ENCODE measurements at regions not wholly inside any gene's neighbourhood (a gene's known extent, or its start where the extent isn't known, plus 50 kb on each side); places are given as distances from the start of the nearest gene placed in this dataset.
"Not testable (repeated sequence)": the region's sequence is repeated elsewhere in the genome, so short reads cannot be mapped to it uniquely, and the experiment has no call there.

DNA sequence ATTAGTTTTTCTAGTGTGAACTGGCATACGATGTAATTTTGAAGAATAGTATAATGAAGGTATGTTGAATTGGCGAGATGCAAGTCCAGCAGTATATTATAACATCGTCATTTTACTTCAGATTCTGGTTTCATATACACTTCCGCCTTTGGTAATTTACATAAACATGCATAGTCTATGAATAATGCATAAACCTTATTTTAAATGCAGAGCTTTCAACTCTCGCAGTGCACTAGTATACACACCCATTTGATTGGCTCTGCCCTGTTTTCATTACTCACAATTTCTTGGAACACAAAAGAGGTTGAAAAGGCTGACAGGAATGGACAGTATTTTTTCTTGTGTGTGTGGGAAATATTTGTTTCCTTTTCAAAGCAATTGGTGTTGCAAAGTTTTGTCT lies 128.9 kb upstream of the CCNH start:
- DNase-seq (ENCODE audit: low read depth in 2 of 2), result no peak

DNA sequence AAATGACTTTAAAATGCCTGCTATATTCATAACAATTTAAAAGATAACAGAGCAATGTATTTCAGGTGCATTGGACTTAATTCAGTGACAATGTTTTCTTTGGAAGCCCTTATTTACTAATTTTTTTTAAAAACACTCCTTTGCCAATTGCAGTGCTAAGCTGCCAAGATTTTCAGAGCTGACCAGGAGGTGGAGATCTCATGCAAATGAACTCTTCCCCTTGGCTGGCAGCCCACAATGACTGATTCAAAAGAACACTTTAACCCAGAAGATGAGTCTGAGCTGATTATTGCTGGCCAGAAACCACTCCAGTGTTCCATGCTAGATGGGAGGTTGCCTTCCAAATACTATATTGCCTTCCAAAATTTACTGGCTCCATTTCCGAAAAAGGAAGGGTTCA lies 128.3 kb upstream of the CCNH start:
- DNase-seq (ENCODE audit: low read depth in 2 of 2), result peak; percentile 47 to 90

DNA sequence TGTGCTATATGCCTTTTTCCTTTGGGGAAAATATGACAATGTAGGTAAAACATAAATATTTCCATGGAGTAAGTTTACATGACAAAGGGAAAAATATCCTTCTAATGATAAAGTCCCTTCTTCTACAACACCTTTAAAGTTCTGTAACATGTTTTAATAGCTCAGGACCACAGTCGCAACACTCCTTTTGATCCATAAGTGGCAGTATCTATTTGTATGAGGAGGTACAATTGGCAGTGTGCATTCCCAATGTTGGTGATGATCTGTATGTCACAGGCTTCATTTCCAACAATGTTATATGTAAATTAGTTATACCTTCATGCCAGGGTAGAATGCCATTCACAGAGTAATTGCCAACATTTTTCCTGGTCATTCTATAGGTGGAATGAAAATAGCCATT lies 127.1 kb upstream of the CCNH start:
- no peak for DNase-seq (ENCODE audit: low read depth in 2 of 2)

DNA sequence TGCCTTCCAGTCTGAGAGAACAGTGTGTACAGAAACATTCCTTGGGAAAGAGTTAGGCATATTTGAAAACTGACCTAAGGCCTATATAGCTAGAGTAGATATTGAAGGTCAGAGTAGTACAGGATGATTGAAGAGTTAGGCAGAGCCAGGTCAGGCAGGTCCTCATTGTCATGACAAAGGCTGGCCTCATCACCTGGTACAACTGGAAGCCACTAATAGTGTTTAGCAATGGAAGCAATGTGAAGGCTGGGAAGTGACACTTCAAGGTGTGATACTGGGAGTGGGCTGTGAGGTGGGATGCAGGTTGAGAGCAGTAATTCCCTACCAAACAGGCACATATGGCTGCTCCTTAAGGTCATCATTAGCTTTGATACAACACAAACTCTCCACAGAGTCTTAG lies 123.6 kb upstream of the CCNH start:
- DNase-seq (ENCODE audit: low read depth in 2 of 2), result no peak

DNA sequence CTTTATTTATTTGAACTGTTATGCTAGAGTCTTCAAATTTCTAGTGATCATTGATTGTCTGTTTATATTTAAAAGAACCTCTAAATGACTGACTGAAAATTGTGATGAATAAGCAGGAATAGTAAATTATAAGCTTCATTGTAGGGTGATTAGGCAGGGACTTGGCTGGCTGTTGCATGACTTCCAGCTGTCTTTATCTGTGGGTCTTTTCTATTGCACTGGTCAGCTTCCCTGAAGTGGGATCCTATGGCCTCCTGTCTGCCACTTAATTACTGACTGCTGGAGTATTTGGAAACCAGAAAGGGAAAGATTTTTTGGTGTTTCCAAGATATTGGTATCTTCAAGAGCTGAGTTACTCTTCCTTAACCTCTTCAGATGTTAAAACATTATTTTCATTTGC lies 123.0 kb upstream of the CCNH start:
- no peak for DNase-seq (ENCODE audit: low read depth in 2 of 2)

DNA sequence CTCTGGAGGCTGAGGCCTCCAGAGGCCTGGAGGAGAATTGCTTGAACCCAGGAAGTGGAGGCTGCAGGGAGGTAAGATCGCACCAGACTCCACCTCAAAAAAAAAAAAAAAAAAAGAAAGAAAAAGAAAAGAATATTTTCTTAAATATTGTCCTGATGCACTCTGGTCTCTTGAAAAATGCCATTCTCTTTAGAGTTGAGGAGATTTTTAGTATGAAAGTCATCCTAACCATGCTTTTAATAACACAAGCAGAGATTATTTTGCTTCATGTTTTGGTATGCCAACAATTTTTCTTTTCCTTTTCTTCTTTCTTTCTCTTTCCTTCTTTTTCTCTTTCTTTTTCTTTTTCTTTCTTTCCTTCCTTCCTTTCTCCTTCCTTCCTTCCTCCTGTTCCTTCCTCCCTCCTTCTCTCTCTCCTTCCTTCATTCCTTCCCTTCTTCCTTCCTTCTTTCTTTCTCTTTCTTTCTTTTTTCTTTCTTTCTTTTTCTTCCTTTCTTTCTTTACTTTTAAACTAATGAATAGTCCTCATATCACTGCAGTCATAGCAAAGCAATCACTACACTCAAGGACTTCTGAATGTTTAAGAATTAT lies 116.9 kb upstream of the CCNH start:
- no peak for DNase-seq (ENCODE audit: low read depth in 2 of 2)

DNA sequence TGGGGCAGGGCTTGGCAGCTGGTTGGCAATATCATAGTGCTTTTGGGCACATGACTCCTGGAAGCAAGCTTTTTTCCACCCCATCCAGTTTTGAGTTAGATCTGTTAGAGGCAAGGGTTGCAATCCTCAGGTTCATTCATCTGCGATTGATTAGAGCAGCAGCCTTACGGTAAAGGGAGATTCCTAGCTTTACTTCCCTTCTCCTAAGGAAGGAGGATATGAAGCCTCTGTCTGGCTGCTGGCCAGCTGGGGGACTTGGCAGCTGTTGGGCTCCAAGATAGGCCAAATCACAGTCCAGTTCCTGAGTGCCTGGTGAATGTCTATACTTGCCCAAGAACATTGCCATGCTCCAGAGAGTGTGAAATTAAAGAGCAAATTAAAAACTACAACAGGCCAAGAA lies 113.4 kb upstream of the CCNH start:
- no peak for DNase-seq (ENCODE audit: low read depth in 2 of 2)

DNA sequence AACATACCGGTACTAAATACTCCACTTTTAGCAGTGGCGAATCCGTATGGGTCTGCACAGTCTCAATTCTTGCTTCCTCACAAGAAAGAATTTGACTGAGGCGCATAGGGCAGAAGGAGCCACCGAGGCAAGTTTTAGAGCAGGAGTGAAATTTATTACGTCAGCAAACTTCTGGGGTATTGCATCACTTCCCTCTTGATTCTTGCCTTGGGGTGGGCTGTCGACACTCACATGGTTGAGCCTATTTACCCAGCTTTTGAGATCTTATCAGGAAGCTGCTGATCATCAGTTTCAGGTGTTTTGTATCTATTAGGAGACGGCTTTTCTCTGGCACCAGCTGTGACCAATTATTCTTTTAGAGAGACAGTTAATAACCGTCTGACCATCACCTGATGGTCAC lies 111.5 kb upstream of the CCNH start:
- no peak for DNase-seq (ENCODE audit: low read depth in 2 of 2)

DNA sequence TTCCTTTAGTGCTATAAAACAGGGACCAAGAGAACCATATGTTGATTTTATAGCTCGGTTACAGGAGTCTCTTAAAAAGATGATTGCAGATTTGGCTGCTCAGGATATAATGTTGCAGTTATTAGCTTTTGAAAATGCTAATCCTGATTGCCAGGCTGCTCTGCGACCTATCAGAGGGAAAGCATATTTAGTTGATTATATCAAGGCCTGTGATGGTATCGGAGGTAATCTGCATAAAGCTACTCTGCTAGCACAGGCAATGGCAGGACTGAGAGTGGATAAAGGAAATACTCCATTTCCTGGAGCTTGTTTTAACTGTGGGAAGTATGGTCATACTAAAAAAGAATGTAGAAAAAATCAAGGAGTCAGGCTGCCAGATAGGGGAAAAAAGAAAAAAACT lies 99.0 kb upstream of the CCNH start:
- not testable (repeated sequence) for DNase-seq (ENCODE audit: low read depth in 2 of 2)

DNA sequence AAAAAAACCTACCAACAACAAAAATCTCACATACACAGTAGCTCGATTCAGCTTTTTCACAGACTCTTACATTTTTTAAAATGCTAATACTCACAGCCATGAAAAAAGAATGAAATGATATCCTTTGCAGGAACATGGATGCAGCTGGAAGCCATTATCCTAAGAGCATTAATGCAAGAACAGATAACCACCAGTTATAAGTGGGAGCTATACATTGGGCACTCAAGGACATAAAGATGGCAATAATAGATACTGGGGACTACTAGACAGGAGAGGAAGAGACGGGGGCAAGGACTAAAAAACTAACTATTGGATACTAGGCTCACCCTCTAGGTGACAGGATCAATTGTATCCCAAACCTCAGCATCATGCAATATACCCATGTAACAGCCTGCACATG lies 90.3 kb upstream of the CCNH start:
- DNase-seq (ENCODE audit: low read depth in 2 of 2), result no peak

DNA sequence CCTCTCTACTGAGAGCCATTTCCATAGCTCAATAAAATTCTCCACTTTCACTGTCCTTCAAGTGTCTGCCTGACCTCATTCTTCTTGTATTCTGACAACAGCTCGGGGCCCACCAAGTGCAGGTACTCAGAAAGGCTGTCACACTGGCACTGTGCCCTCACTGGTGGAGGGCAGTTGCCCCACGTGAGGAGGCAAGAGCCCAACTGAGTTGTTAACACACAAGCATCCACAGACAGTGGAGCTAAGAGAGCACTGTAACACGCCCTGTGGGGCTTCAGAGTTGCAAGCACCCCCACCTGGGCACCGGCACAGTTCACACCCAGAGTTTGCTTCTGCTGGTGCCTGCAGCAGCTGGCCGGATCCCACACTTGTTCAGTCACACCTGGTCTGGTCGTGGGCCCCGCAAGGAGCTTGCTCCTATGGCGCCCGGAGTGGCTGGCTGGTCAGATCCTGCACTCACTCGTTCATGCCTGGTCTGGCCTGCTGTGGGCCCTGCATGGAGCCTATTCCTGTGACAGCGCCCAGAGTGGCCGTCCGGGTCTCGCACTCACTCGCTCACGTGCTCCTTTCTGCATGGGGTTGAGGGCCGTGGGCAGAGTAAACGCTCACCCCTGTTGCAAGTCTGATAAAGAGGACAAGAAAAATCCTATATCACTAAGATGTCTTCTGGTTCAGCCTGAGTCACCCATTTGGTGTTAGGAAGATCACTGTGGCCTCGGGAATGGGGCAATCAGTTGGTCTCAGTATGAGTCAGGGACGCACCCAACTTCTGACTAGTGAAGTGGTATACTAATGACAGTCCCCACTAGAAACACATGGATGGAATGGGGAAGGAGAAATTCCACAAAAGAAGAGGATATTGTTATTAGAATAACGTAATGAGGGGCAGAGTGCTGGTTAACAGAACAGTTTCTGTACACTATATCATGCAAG lies 87.0 kb upstream of the CCNH start:
- DNase-seq (ENCODE audit: low read depth in 2 of 2), result no peak
